Left lobe of liver (tissue), 2 donors: ENCODE measurements at regions not wholly inside any gene's neighbourhood (a gene's known extent, or its start where the extent isn't known, plus 50 kb on each side); places are given as distances from the start of the nearest gene placed in this dataset.

Experiments
- ATAC-seq: fragments of 200-7000 bp; cut with Tn5 transposase; one replicate; pipeline ENCODE4 v1.9.1; 2020; ENCODE audit warnings: mild to moderate bottlenecking, moderate library complexity
- DNase-seq: peaks from one replicate; pipeline ENCODE4 v3.0.0-alpha.2; 2020; ENCODE audit warnings: low spot score
- donor health status: DM: no; HTN: no; CAD: no; lungs with moderate emphysema.
- donor health status: DM: no; HTN: yes; CAD: no.

GRCh38 chr10:78812571-78813318 is 256.0 kb upstream of the ZMIZ1 start:
- DNase-seq (no peak), ATAC-seq (no peak)

- peak; percentile 7 for ATAC-seq
- DNase-seq = no peak
Observed at GRCh38 chr10:78813526-78813925, 255.2 kb upstream of the ZMIZ1 start.

- DNase-seq = no peak
- peak; percentile 83 for ATAC-seq
Observed at GRCh38 chr10:78813998-78814399, 254.8 kb upstream of the ZMIZ1 start.

- ATAC-seq = no peak
Observed at GRCh38 chr10:78814407-78814806, 254.4 kb upstream of the ZMIZ1 start.

GRCh38 chr10:78815702-78816334 is 252.9 kb upstream of the ZMIZ1 start:
- DNase-seq = no peak
- ATAC-seq = peak; percentile 73

More at GRCh38 chr10:78814407-78814806, 254.4 kb upstream of the ZMIZ1 start:
- no peak for DNase-seq

- ATAC-seq (no peak), DNase-seq (no peak)
Observed at GRCh38 chr10:78817361-78817760, 251.4 kb upstream of the ZMIZ1 start.

GRCh38 chr10:78817804-78818203 is 251.0 kb upstream of the ZMIZ1 start:
- no peak for ATAC-seq
- no peak for DNase-seq

- DNase-seq (no peak), ATAC-seq (no peak)
Observed at GRCh38 chr10:78819361-78820006, 249.3 kb upstream of the ZMIZ1 start.

GRCh38 chr10:78820007-78820362 is 248.8 kb upstream of the ZMIZ1 start:
- DNase-seq = no peak
- no peak for ATAC-seq

GRCh38 chr10:78821052-78821451 is 247.7 kb upstream of the ZMIZ1 start:
- DNase-seq (no peak), ATAC-seq (no peak)

GRCh38 chr10:78828647-78829539 is 239.9 kb upstream of the ZMIZ1 start:
- DNase-seq (no peak), ATAC-seq (no peak)

GRCh38 chr10:78829565-78829964 is 239.2 kb upstream of the ZMIZ1 start:
- DNase-seq = no peak
- no peak for ATAC-seq

GRCh38 chr10:78830062-78830975 is 238.4 kb upstream of the ZMIZ1 start:
- DNase-seq (no peak), ATAC-seq (no peak)

GRCh38 chr10:78830976-78831375 is 237.8 kb upstream of the ZMIZ1 start:
- ATAC-seq = no peak
- no peak for DNase-seq

- ATAC-seq = no peak
- no peak for DNase-seq
Observed at GRCh38 chr10:78831461-78831860, 237.3 kb upstream of the ZMIZ1 start.

- DNase-seq (no peak), ATAC-seq (no peak)
Observed at GRCh38 chr10:78832281-78832680, 236.5 kb upstream of the ZMIZ1 start.

- ATAC-seq = no peak
- no peak for DNase-seq
Observed at GRCh38 chr10:78838141-78838657, 230.6 kb upstream of the ZMIZ1 start.

- no peak for ATAC-seq
- DNase-seq = no peak
Observed at GRCh38 chr10:78843495-78843894, 225.3 kb upstream of the ZMIZ1 start.

- DNase-seq (no peak), ATAC-seq (no peak)
Observed at GRCh38 chr10:78844960-78845607, 223.7 kb upstream of the ZMIZ1 start.
